Stimulated activated naive CD8-positive, alpha-beta T cell treated with anti-CD3 and anti-CD28 coated beads, Interleukin-15, amount 100 ng/mL, for 72 hours (primary cell): ENCODE measurements at regions not wholly inside any gene's neighbourhood (a gene's known extent, or its start where the extent isn't known, plus 50 kb on each side); places are given as distances from the start of the nearest gene placed in this dataset.
"Not testable (repeated sequence)": the region's sequence is repeated elsewhere in the genome, so short reads cannot be mapped to it uniquely, and the experiment has no call there.

Experiments
- ATAC-seq: fragments of 150-1000 bp; cut with Tn5 transposase; 2 replicates; pipeline ENCODE4 v1.10.0; 2021; ENCODE audit warnings: mild to moderate bottlenecking, moderate library complexity
- DNase-seq, 2 donors: peaks; one replicate each; pipeline ENCODE4 v3.0.0; 2021 to 2022
- H3K27ac Mint-ChIP-seq, 2 donors: one replicate each; pipeline ENCODE4 v1.8.0; 2022; ENCODE audit warnings: mild to moderate bottlenecking in 2 of 2, mixed read lengths in 2 of 2, moderate library complexity in 2 of 2
- H3K27me3 Mint-ChIP-seq: one replicate; pipeline ENCODE4 v1.8.0; 2022; ENCODE audit warnings: mixed read lengths
- H3K4me1 Mint-ChIP-seq: one replicate; pipeline ENCODE4 v1.8.0; 2022; ENCODE audit warnings: mild to moderate bottlenecking, mixed read lengths
- H3K4me3 Mint-ChIP-seq, 2 donors: one replicate each; pipeline ENCODE4 v1.8.0; 2022; ENCODE audit warnings: mild to moderate bottlenecking in 2 of 2, mixed read lengths in 2 of 2, moderate library complexity in 1 of 2
- H3K9me3 Mint-ChIP-seq, 2 donors: one replicate each; pipeline ENCODE4 v1.8.0; 2022; ENCODE audit warnings: mixed read lengths in 2 of 2

- Mint-ChIP-seq H3K9me3 (no peaks in the 10 kb centered on the region), H3K27me3 (peaks cover 8% of the 10 kb centered on the region), H3K27ac (no peak overlapping the region), H3K4me1 (no peaks in the 10 kb centered on the region), H3K4me3 (no peak overlapping the region)
- DNase-seq (no peak), ATAC-seq (no peak)
Measured at GRCh38 chr1:199799116-199799515, 228.4 kb upstream of the NR5A2 start.

GRCh38 chr1:199804526-199804925 lies 223.0 kb upstream of the NR5A2 start:
- Mint-ChIP-seq H3K27me3 (peaks cover 18% of the 10 kb centered on the region), H3K4me1 (no peaks in the 10 kb centered on the region), H3K9me3 (no peaks in the 10 kb centered on the region), H3K4me3 (no peak overlapping the region), H3K27ac (no peak overlapping the region)
- ATAC-seq (no peak), DNase-seq (no peak)

GRCh38 chr1:199808110-199808870 lies 219.2 kb upstream of the NR5A2 start:
- H3K4me3 Mint-ChIP-seq: no peak overlapping the region
- peaks cover 22% of the 10 kb centered on the region for H3K27me3 Mint-ChIP-seq
- H3K9me3 Mint-ChIP-seq: no peaks in the 10 kb centered on the region
- ATAC-seq (no peak), DNase-seq (no peak)
- no peak overlapping the region for H3K27ac Mint-ChIP-seq
- H3K4me1 Mint-ChIP-seq: no peaks in the 10 kb centered on the region

DNA sequence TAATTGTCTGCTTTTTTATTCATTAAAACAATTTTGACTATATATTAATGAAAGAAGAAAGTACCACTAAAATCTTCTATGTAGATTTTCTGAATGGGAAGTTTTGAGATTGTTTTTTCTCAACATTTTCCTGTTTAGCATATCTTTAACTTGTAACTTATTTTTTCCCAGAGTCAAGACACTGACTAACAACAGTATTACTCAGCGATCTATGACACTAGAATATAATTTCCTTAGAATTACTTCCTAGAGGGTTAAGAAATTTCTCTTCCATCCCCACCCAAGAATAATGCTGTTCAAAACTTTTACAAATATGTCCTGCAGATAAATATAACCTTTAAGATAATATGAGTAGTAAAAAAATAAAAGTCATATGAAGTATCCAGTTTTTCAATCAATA lies 218.2 kb upstream of the NR5A2 start:
- DNase-seq (no peak), ATAC-seq (no peak)
- Mint-ChIP-seq H3K4me1 (no peaks in the 10 kb centered on the region), H3K9me3 (peaks cover 0 to 4% of the 10 kb centered on the region in 2 donors), H3K27ac (no peak overlapping the region), H3K27me3 (peaks cover 27% of the 10 kb centered on the region), H3K4me3 (no peak overlapping the region)

GRCh38 chr1:199811163-199811562 lies 216.3 kb upstream of the NR5A2 start:
- no peak overlapping the region for H3K4me3 Mint-ChIP-seq
- no peak overlapping the region for H3K27ac Mint-ChIP-seq
- DNase-seq (no peak), ATAC-seq (no peak)
- no peaks in the 10 kb centered on the region for H3K4me1 Mint-ChIP-seq
- H3K27me3 Mint-ChIP-seq: peaks cover 32% of the 10 kb centered on the region
- H3K9me3 Mint-ChIP-seq: peaks cover 0 to 15% of the 10 kb centered on the region in 2 donors

DNA sequence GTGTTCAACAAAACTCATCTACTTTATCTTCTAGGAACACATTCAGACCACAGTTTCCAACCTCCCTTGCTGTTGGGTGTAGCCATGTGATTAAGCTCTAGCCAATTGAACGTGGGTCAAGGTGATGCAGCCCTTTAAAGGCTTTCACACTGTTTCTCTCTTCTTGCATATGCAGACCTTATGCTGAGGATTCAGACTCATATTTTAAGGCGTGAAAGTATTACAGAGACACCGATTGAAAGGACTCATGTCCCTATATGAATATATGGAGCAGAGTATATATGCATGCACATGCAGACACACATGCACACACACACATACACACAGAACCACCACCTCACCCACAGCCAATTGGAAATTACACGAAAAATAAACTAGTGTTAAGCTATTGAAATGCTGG lies 214.3 kb upstream of the NR5A2 start:
- peaks cover 0 to 18% of the 10 kb centered on the region in 2 donors for H3K9me3 Mint-ChIP-seq
- no peak overlapping the region for H3K4me3 Mint-ChIP-seq
- H3K4me1 Mint-ChIP-seq: no peaks in the 10 kb centered on the region
- no peak overlapping the region for H3K27ac Mint-ChIP-seq
- no peak for DNase-seq
- peaks cover 25% of the 10 kb centered on the region for H3K27me3 Mint-ChIP-seq
- no peak for ATAC-seq

DNA sequence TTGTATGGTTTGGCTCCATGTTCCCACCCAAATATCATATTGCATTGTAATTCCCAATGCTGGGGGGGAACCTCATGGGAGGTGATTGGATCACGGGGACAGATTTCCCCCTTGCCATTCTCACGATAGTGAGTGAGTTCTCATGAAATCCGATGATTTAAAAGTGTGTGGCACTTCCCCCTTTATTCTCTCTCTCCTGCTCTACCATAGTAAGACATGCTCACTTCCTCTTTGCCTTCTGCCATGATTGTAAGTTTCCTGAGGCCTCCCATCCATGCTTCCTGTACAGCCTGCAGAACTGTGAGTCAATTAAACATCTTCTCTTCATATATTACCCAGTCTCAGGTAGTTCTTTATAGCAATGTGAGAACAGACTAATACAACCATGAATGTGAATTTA lies 211.6 kb upstream of the NR5A2 start:
- no peak for DNase-seq

GRCh38 chr1:199817266-199817665 lies 210.2 kb upstream of the NR5A2 start:
- ATAC-seq (no peak), DNase-seq (no peak)
- H3K4me3 Mint-ChIP-seq: no peak overlapping the region
- H3K9me3 Mint-ChIP-seq: peaks cover 0 to 18% of the 10 kb centered on the region in 2 donors
- H3K27ac Mint-ChIP-seq: no peak overlapping the region
- peaks cover 31% of the 10 kb centered on the region for H3K27me3 Mint-ChIP-seq
- peaks cover 16% of the 10 kb centered on the region for H3K4me1 Mint-ChIP-seq

More for the DNA sequence above, 211.6 kb upstream of the NR5A2 start:
- Mint-ChIP-seq H3K27ac (no peak overlapping the region), H3K27me3 (peaks cover 37% of the 10 kb centered on the region), H3K4me3 (no peak overlapping the region), H3K9me3 (peaks cover 0 to 18% of the 10 kb centered on the region in 2 donors), H3K4me1 (peaks cover 11% of the 10 kb centered on the region)
- no peak for ATAC-seq

DNA sequence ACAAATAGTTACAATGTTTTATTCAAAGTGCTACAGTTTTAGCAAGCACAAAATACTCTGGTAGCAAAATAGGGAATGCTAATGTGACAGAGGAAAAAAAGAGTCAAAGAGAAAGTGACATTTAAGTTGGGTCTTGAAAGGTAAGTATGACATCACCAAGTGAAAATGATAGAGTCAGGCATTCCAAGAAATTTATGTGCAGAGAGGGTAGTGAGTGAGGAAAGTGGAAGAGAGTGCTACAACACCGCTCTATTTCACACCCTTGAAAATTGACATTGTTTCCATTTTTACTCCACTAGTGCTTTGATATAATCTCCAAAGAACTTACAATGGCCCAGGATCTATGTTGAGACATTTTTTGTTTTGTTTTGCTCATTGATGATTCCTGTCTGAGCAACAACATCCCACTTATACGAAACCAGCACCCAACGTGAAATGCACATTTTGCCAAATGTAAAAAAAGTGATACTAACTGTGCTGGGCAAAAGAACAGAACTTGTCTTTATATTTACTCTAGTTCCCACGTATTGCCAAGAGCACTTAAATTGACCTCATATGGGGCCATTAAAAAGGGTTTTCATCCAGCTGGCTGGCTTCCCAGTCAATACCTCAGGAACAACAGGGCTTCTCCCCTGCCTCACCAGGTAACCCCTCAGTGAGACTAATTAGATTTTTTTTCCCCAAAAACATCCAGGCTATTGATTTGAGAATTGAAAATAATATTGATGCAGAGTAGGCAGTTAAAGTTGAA lies 206.3 kb upstream of the NR5A2 start:
- no peak for ATAC-seq
- Mint-ChIP-seq H3K27me3 (peaks cover 20% of the 10 kb centered on the region), H3K27ac (no peak overlapping the region), H3K4me3 (no peak overlapping the region), H3K4me1 (peaks cover 16% of the 10 kb centered on the region), H3K9me3 (peaks cover 0 to 2% of the 10 kb centered on the region in 2 donors)
- no peak for DNase-seq

DNA sequence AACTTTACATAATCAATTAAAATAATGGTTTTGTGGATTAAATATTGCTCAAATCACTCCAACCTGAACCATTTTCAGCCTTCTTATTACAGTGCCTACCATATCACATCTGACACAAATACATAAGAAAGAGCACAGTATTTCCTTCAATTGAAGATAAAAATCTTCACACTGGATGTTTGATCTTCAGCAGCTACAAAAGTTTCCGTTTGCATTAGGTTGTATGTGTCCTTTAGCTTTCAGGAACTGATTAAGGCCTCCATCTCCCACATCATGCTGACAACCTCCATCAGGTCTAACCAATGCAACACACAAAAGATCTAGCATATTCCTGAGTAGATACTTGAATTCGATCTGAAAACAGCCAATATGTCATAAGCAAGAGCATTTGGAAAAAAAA lies 195.1 kb upstream of the NR5A2 start:
- Mint-ChIP-seq H3K9me3 (peaks cover 5 to 15% of the 10 kb centered on the region in 2 donors), H3K27ac (no peak overlapping the region), H3K4me3 (no peak overlapping the region), H3K4me1 (no peaks in the 10 kb centered on the region), H3K27me3 (peaks cover 23% of the 10 kb centered on the region)
- DNase-seq: no peak
- no peak for ATAC-seq

- Mint-ChIP-seq H3K9me3 (peaks cover 14 to 22% of the 10 kb centered on the region in 2 donors), H3K4me1 (no peaks in the 10 kb centered on the region), H3K27ac (no peak overlapping the region), H3K4me3 (no peak overlapping the region), H3K27me3 (peaks cover 33% of the 10 kb centered on the region)
- DNase-seq (no peak), ATAC-seq (no peak)
Measured at GRCh38 chr1:199834711-199835110, 192.8 kb upstream of the NR5A2 start.

GRCh38 chr1:199836430-199836829 lies 191.1 kb upstream of the NR5A2 start:
- Mint-ChIP-seq H3K4me1 (no peaks in the 10 kb centered on the region), H3K4me3 (no peak overlapping the region), H3K27ac (peak overlapping the region in 1 of 2 donors; percentile 59), H3K27me3 (peaks cover 33% of the 10 kb centered on the region), H3K9me3 (peaks cover 14 to 22% of the 10 kb centered on the region in 2 donors)
- no peak for DNase-seq
- no peak for ATAC-seq

GRCh38 chr1:199837321-199837720 lies 190.2 kb upstream of the NR5A2 start:
- Mint-ChIP-seq H3K27me3 (peaks cover 33% of the 10 kb centered on the region), H3K4me3 (no peak overlapping the region), H3K9me3 (peaks cover 14 to 22% of the 10 kb centered on the region in 2 donors), H3K27ac (no peak overlapping the region), H3K4me1 (no peaks in the 10 kb centered on the region)
- DNase-seq: no peak
- no peak for ATAC-seq

DNA sequence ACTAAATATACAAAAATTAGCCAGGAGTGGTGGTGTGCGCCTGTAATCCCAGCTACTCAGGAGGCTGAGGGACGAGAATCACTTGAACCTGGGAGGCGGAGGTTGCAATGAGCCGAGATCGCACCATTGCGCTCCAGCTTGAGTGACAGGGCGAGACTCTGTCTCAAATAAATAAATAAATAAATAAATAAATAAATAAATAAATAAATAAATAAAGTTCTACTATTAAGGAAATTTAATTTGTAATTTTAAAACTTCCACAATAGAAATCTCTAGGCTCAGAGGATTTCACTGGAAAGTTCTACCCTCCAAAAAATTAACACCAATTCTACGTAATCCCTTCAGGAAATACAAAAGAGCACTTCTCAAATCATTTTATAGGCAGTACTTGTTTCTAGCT lies 187.9 kb upstream of the NR5A2 start:
- not testable (repeated sequence) for H3K4me1 Mint-ChIP-seq, H3K4me3 Mint-ChIP-seq, DNase-seq, ATAC-seq, H3K27ac Mint-ChIP-seq
- H3K27me3 Mint-ChIP-seq: peaks cover 33% of the 10 kb centered on the region
- H3K9me3 Mint-ChIP-seq: peaks cover 14 to 22% of the 10 kb centered on the region in 2 donors

GRCh38 chr1:199843096-199843495 lies 184.4 kb upstream of the NR5A2 start:
- H3K4me1 Mint-ChIP-seq, H3K4me3 Mint-ChIP-seq, H3K9me3 Mint-ChIP-seq, ATAC-seq, H3K27ac Mint-ChIP-seq, DNase-seq: not testable (repeated sequence)
- peaks cover 24% of the 10 kb centered on the region for H3K27me3 Mint-ChIP-seq

GRCh38 chr1:199843861-199844260 lies 183.6 kb upstream of the NR5A2 start:
- no peak for ATAC-seq
- Mint-ChIP-seq H3K27me3 (peaks cover 25% of the 10 kb centered on the region), H3K27ac (no peak overlapping the region), H3K4me1 (no peaks in the 10 kb centered on the region), H3K9me3 (peaks cover 3 to 4% of the 10 kb centered on the region in 2 donors), H3K4me3 (no peak overlapping the region)
- no peak for DNase-seq
